H1 (cell line): ENCODE measurements at regions not wholly inside any gene's neighbourhood (a gene's known extent, or its start where the extent isn't known, plus 50 kb on each side); places are given as distances from the start of the nearest gene placed in this dataset.

Experiments
- POLR2AphosphoS5 ChIP-seq: IDR thresholded peaks from 2 replicates; pipeline ENCODE4 v1.6.1; 2011; ENCODE audit warnings: low read depth, low read length
- TF ChIP-seq, protein P1 (sequence below): fragments of 300-600 bp; sonication (generic); IDR thresholded peaks from 2 replicates; pipeline ENCODE4 v1.7.1; 2012; ENCODE audit warnings: low read length, moderate library complexity, mild to moderate bottlenecking, inconsistent platforms; ENCODE audit not compliant: insufficient replicate concordance

DNA sequence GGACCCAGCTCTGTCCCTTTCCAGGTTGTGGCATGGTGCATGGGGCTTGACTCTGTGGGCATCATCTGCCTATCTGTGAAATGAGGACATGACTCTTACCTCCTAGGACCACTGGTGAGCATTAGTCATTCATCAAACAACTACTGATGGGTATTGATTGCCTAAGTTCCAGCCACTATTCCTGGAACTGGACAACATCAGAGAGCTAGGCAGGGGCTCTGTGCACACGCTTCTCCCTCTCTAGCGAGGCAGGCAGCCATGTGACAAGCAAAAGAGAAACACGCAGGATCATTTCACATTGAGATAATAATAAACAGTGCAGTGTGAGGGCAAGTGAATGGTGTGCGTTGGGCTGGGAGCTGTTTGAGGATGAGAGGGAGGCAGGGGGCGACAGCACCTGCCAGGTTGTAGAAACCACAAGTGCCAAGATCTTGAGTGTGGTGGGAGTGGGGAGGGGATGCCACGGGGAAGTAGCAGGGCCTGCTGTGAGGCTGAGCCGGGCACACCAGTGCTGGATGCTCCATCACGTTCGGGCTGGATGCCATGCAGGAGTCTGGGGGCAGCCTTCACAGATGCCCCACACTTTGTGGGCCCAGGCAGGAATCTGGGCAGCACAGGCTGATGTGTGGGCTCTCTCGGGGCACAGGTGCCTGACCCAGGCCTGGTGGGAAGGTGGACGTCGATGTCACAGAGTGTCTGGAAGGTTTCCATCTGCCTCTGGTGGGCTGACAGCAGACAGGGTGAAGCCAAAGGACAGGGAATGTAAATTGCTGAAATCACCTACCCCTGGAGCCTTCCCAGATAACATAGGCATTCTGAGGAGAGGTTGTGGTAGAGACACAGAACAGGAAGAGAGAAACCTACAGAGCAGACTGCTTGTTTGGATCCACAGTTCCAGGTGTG is 405.5 kb downstream of the RPS24 start (continued):
- TF ChIP-seq, protein P1, sequence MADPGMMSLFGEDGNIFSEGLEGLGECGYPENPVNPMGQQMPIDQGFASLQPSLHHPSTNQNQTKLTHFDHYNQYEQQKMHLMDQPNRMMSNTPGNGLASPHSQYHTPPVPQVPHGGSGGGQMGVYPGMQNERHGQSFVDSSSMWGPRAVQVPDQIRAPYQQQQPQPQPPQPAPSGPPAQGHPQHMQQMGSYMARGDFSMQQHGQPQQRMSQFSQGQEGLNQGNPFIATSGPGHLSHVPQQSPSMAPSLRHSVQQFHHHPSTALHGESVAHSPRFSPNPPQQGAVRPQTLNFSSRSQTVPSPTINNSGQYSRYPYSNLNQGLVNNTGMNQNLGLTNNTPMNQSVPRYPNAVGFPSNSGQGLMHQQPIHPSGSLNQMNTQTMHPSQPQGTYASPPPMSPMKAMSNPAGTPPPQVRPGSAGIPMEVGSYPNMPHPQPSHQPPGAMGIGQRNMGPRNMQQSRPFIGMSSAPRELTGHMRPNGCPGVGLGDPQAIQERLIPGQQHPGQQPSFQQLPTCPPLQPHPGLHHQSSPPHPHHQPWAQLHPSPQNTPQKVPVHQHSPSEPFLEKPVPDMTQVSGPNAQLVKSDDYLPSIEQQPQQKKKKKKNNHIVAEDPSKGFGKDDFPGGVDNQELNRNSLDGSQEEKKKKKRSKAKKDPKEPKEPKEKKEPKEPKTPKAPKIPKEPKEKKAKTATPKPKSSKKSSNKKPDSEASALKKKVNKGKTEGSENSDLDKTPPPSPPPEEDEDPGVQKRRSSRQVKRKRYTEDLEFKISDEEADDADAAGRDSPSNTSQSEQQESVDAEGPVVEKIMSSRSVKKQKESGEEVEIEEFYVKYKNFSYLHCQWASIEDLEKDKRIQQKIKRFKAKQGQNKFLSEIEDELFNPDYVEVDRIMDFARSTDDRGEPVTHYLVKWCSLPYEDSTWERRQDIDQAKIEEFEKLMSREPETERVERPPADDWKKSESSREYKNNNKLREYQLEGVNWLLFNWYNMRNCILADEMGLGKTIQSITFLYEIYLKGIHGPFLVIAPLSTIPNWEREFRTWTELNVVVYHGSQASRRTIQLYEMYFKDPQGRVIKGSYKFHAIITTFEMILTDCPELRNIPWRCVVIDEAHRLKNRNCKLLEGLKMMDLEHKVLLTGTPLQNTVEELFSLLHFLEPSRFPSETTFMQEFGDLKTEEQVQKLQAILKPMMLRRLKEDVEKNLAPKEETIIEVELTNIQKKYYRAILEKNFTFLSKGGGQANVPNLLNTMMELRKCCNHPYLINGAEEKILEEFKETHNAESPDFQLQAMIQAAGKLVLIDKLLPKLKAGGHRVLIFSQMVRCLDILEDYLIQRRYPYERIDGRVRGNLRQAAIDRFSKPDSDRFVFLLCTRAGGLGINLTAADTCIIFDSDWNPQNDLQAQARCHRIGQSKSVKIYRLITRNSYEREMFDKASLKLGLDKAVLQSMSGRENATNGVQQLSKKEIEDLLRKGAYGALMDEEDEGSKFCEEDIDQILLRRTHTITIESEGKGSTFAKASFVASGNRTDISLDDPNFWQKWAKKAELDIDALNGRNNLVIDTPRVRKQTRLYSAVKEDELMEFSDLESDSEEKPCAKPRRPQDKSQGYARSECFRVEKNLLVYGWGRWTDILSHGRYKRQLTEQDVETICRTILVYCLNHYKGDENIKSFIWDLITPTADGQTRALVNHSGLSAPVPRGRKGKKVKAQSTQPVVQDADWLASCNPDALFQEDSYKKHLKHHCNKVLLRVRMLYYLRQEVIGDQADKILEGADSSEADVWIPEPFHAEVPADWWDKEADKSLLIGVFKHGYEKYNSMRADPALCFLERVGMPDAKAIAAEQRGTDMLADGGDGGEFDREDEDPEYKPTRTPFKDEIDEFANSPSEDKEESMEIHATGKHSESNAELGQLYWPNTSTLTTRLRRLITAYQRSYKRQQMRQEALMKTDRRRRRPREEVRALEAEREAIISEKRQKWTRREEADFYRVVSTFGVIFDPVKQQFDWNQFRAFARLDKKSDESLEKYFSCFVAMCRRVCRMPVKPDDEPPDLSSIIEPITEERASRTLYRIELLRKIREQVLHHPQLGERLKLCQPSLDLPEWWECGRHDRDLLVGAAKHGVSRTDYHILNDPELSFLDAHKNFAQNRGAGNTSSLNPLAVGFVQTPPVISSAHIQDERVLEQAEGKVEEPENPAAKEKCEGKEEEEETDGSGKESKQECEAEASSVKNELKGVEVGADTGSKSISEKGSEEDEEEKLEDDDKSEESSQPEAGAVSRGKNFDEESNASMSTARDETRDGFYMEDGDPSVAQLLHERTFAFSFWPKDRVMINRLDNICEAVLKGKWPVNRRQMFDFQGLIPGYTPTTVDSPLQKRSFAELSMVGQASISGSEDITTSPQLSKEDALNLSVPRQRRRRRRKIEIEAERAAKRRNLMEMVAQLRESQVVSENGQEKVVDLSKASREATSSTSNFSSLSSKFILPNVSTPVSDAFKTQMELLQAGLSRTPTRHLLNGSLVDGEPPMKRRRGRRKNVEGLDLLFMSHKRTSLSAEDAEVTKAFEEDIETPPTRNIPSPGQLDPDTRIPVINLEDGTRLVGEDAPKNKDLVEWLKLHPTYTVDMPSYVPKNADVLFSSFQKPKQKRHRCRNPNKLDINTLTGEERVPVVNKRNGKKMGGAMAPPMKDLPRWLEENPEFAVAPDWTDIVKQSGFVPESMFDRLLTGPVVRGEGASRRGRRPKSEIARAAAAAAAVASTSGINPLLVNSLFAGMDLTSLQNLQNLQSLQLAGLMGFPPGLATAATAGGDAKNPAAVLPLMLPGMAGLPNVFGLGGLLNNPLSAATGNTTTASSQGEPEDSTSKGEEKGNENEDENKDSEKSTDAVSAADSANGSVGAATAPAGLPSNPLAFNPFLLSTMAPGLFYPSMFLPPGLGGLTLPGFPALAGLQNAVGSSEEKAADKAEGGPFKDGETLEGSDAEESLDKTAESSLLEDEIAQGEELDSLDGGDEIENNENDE, result no peak
- TF ChIP-seq POLR2AphosphoS5, result no peak
